ENCODE measurements at regions not wholly inside any gene's neighbourhood (a gene's known extent, or its start where the extent isn't known, plus 50 kb on each side); places are given as distances from the start of the nearest gene placed in this dataset.

DNA sequence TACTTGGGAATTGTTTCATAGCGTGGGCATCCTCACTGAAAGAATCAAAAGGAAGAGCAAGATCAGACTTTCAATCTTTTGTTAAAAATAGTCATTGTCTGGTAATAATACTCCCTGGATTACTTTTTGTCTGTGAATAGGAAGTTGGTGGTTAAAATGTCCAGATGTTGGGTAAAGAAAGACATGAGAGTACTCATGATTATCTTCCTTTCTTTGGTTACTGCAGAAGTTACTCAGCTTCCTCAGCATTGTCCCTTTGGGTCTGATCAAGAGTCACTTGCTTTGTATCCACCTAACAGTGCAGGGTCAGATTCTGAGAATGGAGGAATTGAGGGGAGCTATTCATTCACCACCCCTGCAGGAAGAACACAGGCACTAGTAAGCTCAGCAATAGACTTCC, 54.6 kb downstream of the RIN2 start:
- Histone ChIP-seq H3K9ac (no peak overlapping the region), H3K79me2 (ENCODE audit: insufficient read depth, low read depth) (no peaks in the 10 kb centered on the region), H3K27ac (no peak overlapping the region), H3K27me3 (ENCODE audit: insufficient read depth, low read depth) (no peaks in the 10 kb centered on the region), H3K4me3 (IDR thresholded peaks at IDR 0.05; ENCODE audit: insufficient read depth, low read depth, low read length) (no peak overlapping the region), H2AFZ (ENCODE audit: low read depth) (no peak overlapping the region), H3K4me1 (ENCODE audit: low read depth, poor library complexity, severe bottlenecking) (peaks cover 58% of the 10 kb centered on the region), H4K20me1 (ENCODE audit: insufficient read depth) (no peaks in the 10 kb centered on the region), H3K36me3 (ENCODE audit: insufficient read depth) (no peaks in the 10 kb centered on the region), H3K4me2 (no peak overlapping the region)
- TF ChIP-seq, protein P1, sequence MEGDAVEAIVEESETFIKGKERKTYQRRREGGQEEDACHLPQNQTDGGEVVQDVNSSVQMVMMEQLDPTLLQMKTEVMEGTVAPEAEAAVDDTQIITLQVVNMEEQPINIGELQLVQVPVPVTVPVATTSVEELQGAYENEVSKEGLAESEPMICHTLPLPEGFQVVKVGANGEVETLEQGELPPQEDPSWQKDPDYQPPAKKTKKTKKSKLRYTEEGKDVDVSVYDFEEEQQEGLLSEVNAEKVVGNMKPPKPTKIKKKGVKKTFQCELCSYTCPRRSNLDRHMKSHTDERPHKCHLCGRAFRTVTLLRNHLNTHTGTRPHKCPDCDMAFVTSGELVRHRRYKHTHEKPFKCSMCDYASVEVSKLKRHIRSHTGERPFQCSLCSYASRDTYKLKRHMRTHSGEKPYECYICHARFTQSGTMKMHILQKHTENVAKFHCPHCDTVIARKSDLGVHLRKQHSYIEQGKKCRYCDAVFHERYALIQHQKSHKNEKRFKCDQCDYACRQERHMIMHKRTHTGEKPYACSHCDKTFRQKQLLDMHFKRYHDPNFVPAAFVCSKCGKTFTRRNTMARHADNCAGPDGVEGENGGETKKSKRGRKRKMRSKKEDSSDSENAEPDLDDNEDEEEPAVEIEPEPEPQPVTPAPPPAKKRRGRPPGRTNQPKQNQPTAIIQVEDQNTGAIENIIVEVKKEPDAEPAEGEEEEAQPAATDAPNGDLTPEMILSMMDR (conservative IDR thresholded peaks at IDR 0.05; ENCODE audit: low read depth, low read length): no peak

DNA sequence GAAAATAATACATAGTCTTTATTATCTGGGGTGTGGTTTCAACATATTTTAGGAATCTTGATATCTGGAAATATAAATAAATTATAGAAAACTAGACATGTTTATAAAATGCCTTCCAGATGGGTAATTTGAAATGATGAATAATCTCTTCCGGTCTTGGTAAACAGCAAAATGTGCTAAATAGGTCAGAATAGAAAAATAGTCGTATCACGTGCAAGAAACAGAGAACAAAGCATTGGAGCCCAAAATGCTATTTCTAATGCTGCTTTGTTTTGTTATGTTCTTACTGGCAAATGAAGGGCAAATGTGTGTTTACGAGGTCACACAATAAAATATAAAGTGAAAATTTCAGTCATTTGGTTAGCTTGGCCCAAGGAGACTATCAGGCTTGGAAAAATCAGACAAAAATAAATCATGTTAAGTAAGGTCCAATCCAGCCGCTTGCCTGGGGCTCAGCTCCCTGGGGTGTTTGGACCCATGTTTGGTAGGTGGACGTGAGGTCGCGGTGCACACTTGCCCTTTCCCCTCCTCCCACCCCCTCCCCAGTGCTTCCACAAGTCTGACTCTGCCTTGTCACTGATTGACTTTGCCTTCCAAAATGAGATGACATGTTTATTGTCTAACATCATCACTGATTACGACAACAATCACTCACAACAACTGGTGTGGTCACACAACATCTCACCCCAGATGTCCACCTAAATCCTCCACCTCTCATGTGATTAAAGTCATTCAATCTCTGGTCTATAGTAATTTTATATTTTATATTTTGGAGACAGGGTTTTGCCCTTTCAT, 56.0 kb downstream of the RIN2 start:
- no peak overlapping the region for H2AFZ ChIP-seq (ENCODE audit: low read depth)
- no peaks in the 10 kb centered on the region for H4K20me1 ChIP-seq (ENCODE audit: insufficient read depth)
- no peak overlapping the region for H3K4me3 ChIP-seq (IDR thresholded peaks at IDR 0.05; ENCODE audit: insufficient read depth, low read depth, low read length)
- no peaks in the 10 kb centered on the region for H3K79me2 ChIP-seq (ENCODE audit: insufficient read depth, low read depth)
- H3K4me1 ChIP-seq (ENCODE audit: low read depth, poor library complexity, severe bottlenecking): peaks cover 58% of the 10 kb centered on the region
- TF ChIP-seq, protein P1 (conservative IDR thresholded peaks at IDR 0.05; ENCODE audit: low read depth, low read length): no peak
- H3K36me3 ChIP-seq (ENCODE audit: insufficient read depth): no peaks in the 10 kb centered on the region
- no peaks in the 10 kb centered on the region for H3K27me3 ChIP-seq (ENCODE audit: insufficient read depth, low read depth)
- H3K4me2 ChIP-seq: peak overlapping the region; percentile 87
- H3K9ac ChIP-seq: peak overlapping the region; percentile 38; the same call in 1 of the 2 replicates
- peak overlapping the region; percentile 74; the same call in 1 of the 2 replicates for H3K27ac ChIP-seq

DNA sequence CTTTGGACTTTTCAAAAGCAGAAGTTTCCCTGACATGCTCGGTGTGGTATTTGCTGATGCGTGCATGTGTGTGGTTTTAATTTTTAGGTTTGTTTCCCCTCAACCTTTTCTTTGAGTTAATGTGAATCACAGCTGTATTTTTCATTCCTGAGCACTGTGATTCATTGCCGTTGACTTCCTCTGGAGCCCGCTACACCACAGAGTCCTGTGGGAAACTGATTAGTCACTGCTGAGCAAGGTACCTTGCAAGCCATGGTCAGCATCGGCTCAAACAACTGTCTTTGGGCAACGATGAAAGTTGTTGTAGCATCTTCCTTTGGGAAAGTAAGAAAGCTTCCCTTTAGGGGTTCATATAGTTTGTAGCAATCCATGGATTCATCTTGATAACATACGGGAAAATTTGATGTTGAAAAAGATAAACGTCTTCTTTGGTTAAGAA, 57.5 kb downstream of the RIN2 start:
- H3K27ac ChIP-seq: peak overlapping the region; percentile 74

DNA sequence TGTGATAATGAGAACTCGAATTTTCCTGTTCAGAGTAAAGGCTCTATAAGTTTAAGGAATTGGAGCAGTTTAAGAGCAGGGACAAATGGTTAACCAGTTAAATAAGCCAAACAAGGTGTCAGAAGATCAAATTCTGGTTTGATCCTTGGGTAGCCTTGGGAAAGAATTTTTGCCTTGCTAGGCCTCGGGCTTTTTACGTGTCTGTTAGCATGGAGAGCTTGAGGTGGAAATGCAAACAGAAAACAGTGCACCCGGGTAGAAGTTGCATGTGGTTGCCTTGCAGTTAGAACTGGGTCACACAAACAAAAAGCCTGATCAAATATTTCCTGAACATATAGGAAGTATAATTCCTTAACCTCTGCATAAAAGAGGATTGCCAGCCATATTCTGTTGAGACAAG, 58.3 kb downstream of the RIN2 start:
- H3K27ac ChIP-seq: peak overlapping the region; percentile 74; the same call in 1 of the 2 replicates
- H3K4me1 ChIP-seq (ENCODE audit: low read depth, poor library complexity, severe bottlenecking): peaks cover 70% of the 10 kb centered on the region
- no peaks in the 10 kb centered on the region for H3K79me2 ChIP-seq (ENCODE audit: insufficient read depth, low read depth)
- TF ChIP-seq, protein P1 (conservative IDR thresholded peaks at IDR 0.05; ENCODE audit: low read depth, low read length): no peak
- H3K4me2 ChIP-seq: peak overlapping the region; percentile 87
- H4K20me1 ChIP-seq (ENCODE audit: insufficient read depth): no peaks in the 10 kb centered on the region
- no peaks in the 10 kb centered on the region for H3K36me3 ChIP-seq (ENCODE audit: insufficient read depth)
- H3K9ac ChIP-seq: peak overlapping the region; percentile 38; the same call in 1 of the 2 replicates
- H3K4me3 ChIP-seq (IDR thresholded peaks at IDR 0.05; ENCODE audit: insufficient read depth, low read depth, low read length): no peak overlapping the region
- H2AFZ ChIP-seq (ENCODE audit: low read depth): no peak overlapping the region
- H3K27me3 ChIP-seq (ENCODE audit: insufficient read depth, low read depth): no peaks in the 10 kb centered on the region

More for the DNA sequence above, 57.5 kb downstream of the RIN2 start:
- Histone ChIP-seq H3K27me3 (ENCODE audit: insufficient read depth, low read depth) (no peaks in the 10 kb centered on the region), H2AFZ (ENCODE audit: low read depth) (peak overlapping the region; percentile 41), H3K4me1 (ENCODE audit: low read depth, poor library complexity, severe bottlenecking) (peaks cover 62% of the 10 kb centered on the region), H3K4me3 (IDR thresholded peaks at IDR 0.05; ENCODE audit: insufficient read depth, low read depth, low read length) (no peak overlapping the region), H3K36me3 (ENCODE audit: insufficient read depth) (no peaks in the 10 kb centered on the region), H3K79me2 (ENCODE audit: insufficient read depth, low read depth) (no peaks in the 10 kb centered on the region), H3K9ac (peak overlapping the region; percentile 38; the same call in 1 of the 2 replicates), H3K4me2 (peak overlapping the region; percentile 87), H4K20me1 (ENCODE audit: insufficient read depth) (no peaks in the 10 kb centered on the region)
- TF ChIP-seq, protein P1 (conservative IDR thresholded peaks at IDR 0.05; ENCODE audit: low read depth, low read length): no peak

Measured in KMS-11 (cell line).